ENCODE measurements at regions not wholly inside any gene's neighbourhood (a gene's known extent, or its start where the extent isn't known, plus 50 kb on each side); places are given as distances from the start of the nearest gene placed in this dataset.

DNA sequence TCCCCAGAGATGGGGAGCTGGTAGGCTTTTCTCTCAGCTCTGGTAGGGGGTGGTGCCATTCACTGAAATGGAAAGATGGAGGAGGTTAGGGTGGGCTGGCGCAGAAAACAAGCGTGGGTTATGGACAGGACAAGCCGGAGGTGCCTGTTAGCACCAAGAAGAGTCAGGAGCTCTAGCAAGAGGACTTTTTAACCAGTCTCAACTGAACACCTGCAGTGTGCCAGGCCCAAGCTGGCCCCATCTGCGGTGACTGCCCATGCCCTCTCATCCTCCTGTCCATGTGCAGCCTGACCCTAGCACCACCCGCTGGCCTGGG lies 254.4 kb downstream of the RHOU start:
- TF ChIP-seq, protein P1, sequence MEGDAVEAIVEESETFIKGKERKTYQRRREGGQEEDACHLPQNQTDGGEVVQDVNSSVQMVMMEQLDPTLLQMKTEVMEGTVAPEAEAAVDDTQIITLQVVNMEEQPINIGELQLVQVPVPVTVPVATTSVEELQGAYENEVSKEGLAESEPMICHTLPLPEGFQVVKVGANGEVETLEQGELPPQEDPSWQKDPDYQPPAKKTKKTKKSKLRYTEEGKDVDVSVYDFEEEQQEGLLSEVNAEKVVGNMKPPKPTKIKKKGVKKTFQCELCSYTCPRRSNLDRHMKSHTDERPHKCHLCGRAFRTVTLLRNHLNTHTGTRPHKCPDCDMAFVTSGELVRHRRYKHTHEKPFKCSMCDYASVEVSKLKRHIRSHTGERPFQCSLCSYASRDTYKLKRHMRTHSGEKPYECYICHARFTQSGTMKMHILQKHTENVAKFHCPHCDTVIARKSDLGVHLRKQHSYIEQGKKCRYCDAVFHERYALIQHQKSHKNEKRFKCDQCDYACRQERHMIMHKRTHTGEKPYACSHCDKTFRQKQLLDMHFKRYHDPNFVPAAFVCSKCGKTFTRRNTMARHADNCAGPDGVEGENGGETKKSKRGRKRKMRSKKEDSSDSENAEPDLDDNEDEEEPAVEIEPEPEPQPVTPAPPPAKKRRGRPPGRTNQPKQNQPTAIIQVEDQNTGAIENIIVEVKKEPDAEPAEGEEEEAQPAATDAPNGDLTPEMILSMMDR (IDR thresholded peaks at IDR 0.05) = no peak
- TF ChIP-seq POLR2A (IDR thresholded peaks at IDR 0.05) = no peak
